Neural cell (in vitro differentiated cells): ENCODE measurements at regions not wholly inside any gene's neighbourhood (a gene's known extent, or its start where the extent isn't known, plus 50 kb on each side); places are given as distances from the start of the nearest gene placed in this dataset.

ENCODE experiments used
- H2AFZ ChIP-seq: fragments of 200-600, 300-800 bp; sonication (generic), shearing (Covaris generic); 2 replicates; pipeline ENCODE4 v1.6.0; 2014; ENCODE audit warnings: low read depth, mild to moderate bottlenecking, antibody characterized with exemption, low read length, moderate library complexity
- H3F3A ChIP-seq: fragments of 200-600 bp; shearing (Covaris generic); 2 replicates; pipeline ENCODE4 v1.6.1; 2016; ENCODE audit warnings: mild to moderate bottlenecking, moderate library complexity, mixed read lengths, antibody characterized with exemption, low read length; ENCODE audit not compliant: insufficient read depth, poor library complexity, severe bottlenecking
- H3K27ac ChIP-seq: fragments of 200-600, 300-800 bp; sonication (generic), shearing (Covaris generic); 2 replicates; pipeline ENCODE4 v1.5.1; 2014; ENCODE audit warnings: mild to moderate bottlenecking, low read length, moderate library complexity
- H3K27me3 ChIP-seq: fragments of 300-800, 200-600 bp; sonication (generic), shearing (Covaris generic); 2 replicates; pipeline ENCODE4 v1.6.0; 2014; ENCODE audit warnings: mild to moderate bottlenecking, low read depth, low read length, moderate library complexity; ENCODE audit not compliant: insufficient read depth
- H3K36me3 ChIP-seq: fragments of 300-800, 200-600 bp; sonication (generic), shearing (Covaris generic); 2 replicates; pipeline ENCODE4 v1.5.1; 2014; ENCODE audit warnings: mild to moderate bottlenecking, antibody characterized with exemption, low read length, moderate library complexity; ENCODE audit not compliant: insufficient read depth
- H3K4me2 ChIP-seq: fragments of 300-800, 200-600 bp; sonication (generic), shearing (Covaris generic); 2 replicates; pipeline ENCODE4 v1.6.0; 2014; ENCODE audit warnings: mild to moderate bottlenecking, low read length
- H3K4me3 ChIP-seq: fragments of 300-800, 200-600 bp; sonication (generic), shearing (Covaris generic); 2 replicates; pipeline ENCODE4 v1.5.1; 2014; ENCODE audit warnings: mild to moderate bottlenecking, low read length, moderate library complexity
- H3K79me2 ChIP-seq: fragments of 200-600 bp; shearing (Covaris generic); replicated peaks from 2 replicates; pipeline ENCODE4 v1.6.0; 2014; ENCODE audit warnings: mild to moderate bottlenecking, low read length, moderate library complexity; ENCODE audit not compliant: insufficient read depth
- H3K9ac ChIP-seq: fragments of 300-800, 200-600 bp; sonication (generic), shearing (Covaris generic); 2 replicates; pipeline ENCODE4 v1.6.1; 2016; ENCODE audit warnings: mild to moderate bottlenecking, low read length, mixed read lengths
- H3K9me2 ChIP-seq: fragments of 200-600 bp; shearing (Covaris generic); 2 replicates; pipeline ENCODE4 v1.6.1; 2016; ENCODE audit warnings: mild to moderate bottlenecking, low read length, mixed read lengths; ENCODE audit not compliant: insufficient read depth
- H3K9me3 ChIP-seq: fragments of 200-600, 300-800 bp; sonication (generic), shearing (Covaris generic); 2 replicates; pipeline ENCODE4 v1.6.1; 2016; ENCODE audit warnings: mild to moderate bottlenecking, mixed run types, low read length, moderate library complexity, mixed read lengths
- H4K20me1 ChIP-seq: fragments of 200-600 bp; shearing (Covaris generic); 2 replicates; pipeline ENCODE4 v1.6.1; 2016; ENCODE audit warnings: mild to moderate bottlenecking, mixed run types; ENCODE audit not compliant: insufficient read depth
- CTCF ChIP-seq: fragments of 450-650 bp; IDR thresholded peaks from 2 replicates; pipeline ENCODE4 v1.5.1; 2014; ENCODE audit warnings: antibody characterized with exemption, mild to moderate bottlenecking, moderate library complexity; ENCODE audit not compliant: poor library complexity, severe bottlenecking
- EP300 ChIP-seq: fragments of 450-650 bp; conservative IDR thresholded peaks from 2 replicates; pipeline ENCODE4 v1.6.1; 2014; ENCODE audit warnings: antibody characterized with exemption, mild to moderate bottlenecking, moderate library complexity; ENCODE audit not compliant: poor library complexity, severe bottlenecking
- EZH2 ChIP-seq: fragments of 200-600, 300-800 bp; shearing (Covaris generic), sonication (generic); IDR thresholded peaks from 2 replicates; pipeline ENCODE4 v1.6.1; 2014; ENCODE audit warnings: antibody characterized with exemption, low read length, borderline replicate concordance, mild to moderate bottlenecking; ENCODE audit not compliant: insufficient read depth, poor library complexity, severe bottlenecking
- MXI1 ChIP-seq: fragments of 450-650 bp; conservative IDR thresholded peaks from 2 replicates; pipeline ENCODE4 v1.6.1; 2014; ENCODE audit warnings: antibody characterized with exemption, mild to moderate bottlenecking; ENCODE audit not compliant: poor library complexity, severe bottlenecking
- POLR2AphosphoS5 ChIP-seq: IDR thresholded peaks from 2 replicates; pipeline ENCODE4 v1.6.1; 2012
- RAD21 ChIP-seq: fragments of 450-650 bp; conservative IDR thresholded peaks from 2 replicates; pipeline ENCODE4 v1.6.1; 2014; ENCODE audit warnings: antibody characterized with exemption, mild to moderate bottlenecking, moderate library complexity
- SMC3 ChIP-seq: fragments of 450-650 bp; conservative IDR thresholded peaks from 2 replicates; pipeline ENCODE4 v1.6.1; 2014; ENCODE audit warnings: antibody characterized with exemption, mild to moderate bottlenecking, moderate library complexity; ENCODE audit not compliant: poor library complexity
- TAF1 ChIP-seq: IDR thresholded peaks from 2 replicates; pipeline ENCODE4 v1.6.1; 2012; ENCODE audit warnings: low read depth
- TF ChIP-seq, protein P1 (sequence below): IDR thresholded peaks from 2 replicates; pipeline ENCODE4 v1.6.1; 2012; ENCODE audit warnings: borderline replicate concordance

DNA sequence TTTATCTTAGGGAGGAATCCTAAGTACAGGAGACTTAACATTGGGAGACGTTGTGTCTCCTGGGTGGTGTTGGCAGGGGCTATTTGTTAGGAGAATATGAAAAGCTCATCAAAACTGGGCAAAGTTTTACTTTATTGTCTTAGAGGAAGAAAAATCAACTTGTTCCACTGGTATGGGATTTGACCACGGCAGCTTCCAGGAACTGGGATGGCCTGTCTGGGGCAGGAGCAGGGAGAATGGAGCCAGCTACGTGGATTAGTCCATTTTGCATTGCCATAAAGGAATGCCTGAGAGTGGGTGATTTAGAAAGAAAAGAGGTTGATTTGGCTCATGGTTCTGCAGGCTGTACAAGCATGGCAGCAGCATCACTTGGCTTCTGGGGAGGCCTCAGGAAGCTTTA, 198.4 kb downstream of the ADAMTS15 start:
- Histone ChIP-seq H3K9me2 (no peaks in the 10 kb centered on the region), H3K4me2 (no peak overlapping the region), H3K9ac (no peak overlapping the region), H3K27ac (no peak overlapping the region), H3K9me3 (no peaks in the 10 kb centered on the region), H3K36me3 (no peaks in the 10 kb centered on the region), H2AFZ (no peak overlapping the region), H3F3A (no peaks in the 10 kb centered on the region), H3K4me3 (no peak overlapping the region), H3K27me3 (no peaks in the 10 kb centered on the region), H3K79me2 (no peaks in the 10 kb centered on the region), H4K20me1 (no peaks in the 10 kb centered on the region)
- TF ChIP-seq POLR2AphosphoS5 (no peak), CTCF (no peak), EZH2 (no peak), SMC3 (no peak), MXI1 (no peak), RAD21 (no peak), TAF1 (no peak), EP300 (no peak)
- TF ChIP-seq, protein P1, sequence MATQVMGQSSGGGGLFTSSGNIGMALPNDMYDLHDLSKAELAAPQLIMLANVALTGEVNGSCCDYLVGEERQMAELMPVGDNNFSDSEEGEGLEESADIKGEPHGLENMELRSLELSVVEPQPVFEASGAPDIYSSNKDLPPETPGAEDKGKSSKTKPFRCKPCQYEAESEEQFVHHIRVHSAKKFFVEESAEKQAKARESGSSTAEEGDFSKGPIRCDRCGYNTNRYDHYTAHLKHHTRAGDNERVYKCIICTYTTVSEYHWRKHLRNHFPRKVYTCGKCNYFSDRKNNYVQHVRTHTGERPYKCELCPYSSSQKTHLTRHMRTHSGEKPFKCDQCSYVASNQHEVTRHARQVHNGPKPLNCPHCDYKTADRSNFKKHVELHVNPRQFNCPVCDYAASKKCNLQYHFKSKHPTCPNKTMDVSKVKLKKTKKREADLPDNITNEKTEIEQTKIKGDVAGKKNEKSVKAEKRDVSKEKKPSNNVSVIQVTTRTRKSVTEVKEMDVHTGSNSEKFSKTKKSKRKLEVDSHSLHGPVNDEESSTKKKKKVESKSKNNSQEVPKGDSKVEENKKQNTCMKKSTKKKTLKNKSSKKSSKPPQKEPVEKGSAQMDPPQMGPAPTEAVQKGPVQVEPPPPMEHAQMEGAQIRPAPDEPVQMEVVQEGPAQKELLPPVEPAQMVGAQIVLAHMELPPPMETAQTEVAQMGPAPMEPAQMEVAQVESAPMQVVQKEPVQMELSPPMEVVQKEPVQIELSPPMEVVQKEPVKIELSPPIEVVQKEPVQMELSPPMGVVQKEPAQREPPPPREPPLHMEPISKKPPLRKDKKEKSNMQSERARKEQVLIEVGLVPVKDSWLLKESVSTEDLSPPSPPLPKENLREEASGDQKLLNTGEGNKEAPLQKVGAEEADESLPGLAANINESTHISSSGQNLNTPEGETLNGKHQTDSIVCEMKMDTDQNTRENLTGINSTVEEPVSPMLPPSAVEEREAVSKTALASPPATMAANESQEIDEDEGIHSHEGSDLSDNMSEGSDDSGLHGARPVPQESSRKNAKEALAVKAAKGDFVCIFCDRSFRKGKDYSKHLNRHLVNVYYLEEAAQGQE, result no peak

GRCh38 chr11:130647371-130647770, 198.9 kb downstream of the ADAMTS15 start:
- Histone ChIP-seq H3K9ac (no peak overlapping the region), H2AFZ (no peak overlapping the region), H3K27me3 (no peaks in the 10 kb centered on the region), H3K4me2 (no peak overlapping the region), H3K79me2 (no peaks in the 10 kb centered on the region), H3K9me3 (no peaks in the 10 kb centered on the region), H3K27ac (no peak overlapping the region), H3F3A (no peaks in the 10 kb centered on the region), H4K20me1 (no peaks in the 10 kb centered on the region), H3K4me3 (no peak overlapping the region), H3K36me3 (no peaks in the 10 kb centered on the region), H3K9me2 (no peaks in the 10 kb centered on the region)
- TF ChIP-seq EZH2 (no peak), MXI1 (no peak), EP300 (no peak), CTCF (no peak)
- TF ChIP-seq, protein P1, result no peak
